DOHH2 (cell line): ENCODE measurements at regions not wholly inside any gene's neighbourhood (a gene's known extent, or its start where the extent isn't known, plus 50 kb on each side); places are given as distances from the start of the nearest gene placed in this dataset.

Experiments
- H3F3A ChIP-seq: fragments of 200-600 bp; sonication (generic), shearing (Covaris generic); 2 replicates; pipeline ENCODE4 v1.6.0; 2016; ENCODE audit warnings: antibody characterized with exemption, mild to moderate bottlenecking; ENCODE audit not compliant: control insufficient read depth, insufficient read depth
- H3K27ac ChIP-seq: fragments of 200-600 bp; sonication (generic); 2 replicates; pipeline ENCODE4 v1.5.1; 2014; ENCODE audit warnings: low read depth, mild to moderate bottlenecking, low read length, moderate library complexity
- H3K27me3 ChIP-seq: fragments of 200-600 bp; sonication (generic); 2 replicates; pipeline ENCODE4 v1.6.1; 2014; ENCODE audit warnings: mild to moderate bottlenecking, low read length, mixed read lengths; ENCODE audit not compliant: control insufficient read depth
- H3K36me3 ChIP-seq: fragments of 200-600 bp; sonication (generic); 2 replicates; pipeline ENCODE4 v1.6.1; 2014; ENCODE audit warnings: mild to moderate bottlenecking, low read length, moderate library complexity, mixed read lengths; ENCODE audit not compliant: control insufficient read depth
- H3K4me1 ChIP-seq: fragments of 200-600 bp; sonication (generic); 2 replicates; pipeline ENCODE4 v1.6.1; 2014; ENCODE audit warnings: mild to moderate bottlenecking, low read length, mixed read lengths; ENCODE audit not compliant: control insufficient read depth
- H3K4me2 ChIP-seq: fragments of 200-600 bp; sonication (generic); 2 replicates; pipeline ENCODE4 v1.6.0; 2014; ENCODE audit warnings: mild to moderate bottlenecking, low read length, moderate library complexity
- H3K4me3 ChIP-seq: fragments of 200-600 bp; sonication (generic); 2 replicates; pipeline ENCODE4 v1.5.1; 2014; ENCODE audit warnings: mild to moderate bottlenecking, low read length, mixed read lengths
- H3K79me2 ChIP-seq: fragments of 200-600 bp; sonication (generic); 2 replicates; pipeline ENCODE4 v1.6.1; 2014; ENCODE audit warnings: mild to moderate bottlenecking, low read length, mixed read lengths; ENCODE audit not compliant: control insufficient read depth
- H3K9me2 ChIP-seq: fragments of 200-600 bp; sonication (generic); replicated peaks from 2 replicates; pipeline ENCODE4 v1.6.1; 2014; ENCODE audit warnings: mild to moderate bottlenecking, low read length, mixed read lengths; ENCODE audit not compliant: control insufficient read depth
- H3K9me3 ChIP-seq: fragments of 200-600 bp; sonication (generic); 2 replicates; pipeline ENCODE4 v1.6.1; 2014; ENCODE audit warnings: antibody characterized with exemption, low read length, mixed read lengths; ENCODE audit not compliant: control insufficient read depth, insufficient read depth
- H4K20me1 ChIP-seq: fragments of 200-600 bp; sonication (generic); 2 replicates; pipeline ENCODE4 v1.6.0; 2014; ENCODE audit warnings: low read depth, mild to moderate bottlenecking, antibody characterized with exemption, low read length, moderate library complexity; ENCODE audit not compliant: control insufficient read depth, insufficient read depth
- EZH2phosphoT487 ChIP-seq: fragments of 200-600 bp; sonication (generic); IDR thresholded peaks from 2 replicates; pipeline ENCODE4 v1.6.1; 2017; ENCODE audit warnings: borderline replicate concordance, mild to moderate bottlenecking, antibody characterized with exemption, low read length, moderate library complexity, mixed read lengths
- TF ChIP-seq, protein P1 (sequence below): fragments of 200-600 bp; sonication (generic); IDR thresholded peaks from one replicate; pipeline ENCODE4 v1.5.1; 2014; ENCODE audit warnings: antibody characterized with exemption, mild to moderate bottlenecking, low read depth, low read length; ENCODE audit not compliant: poor library complexity, severe bottlenecking

DNA sequence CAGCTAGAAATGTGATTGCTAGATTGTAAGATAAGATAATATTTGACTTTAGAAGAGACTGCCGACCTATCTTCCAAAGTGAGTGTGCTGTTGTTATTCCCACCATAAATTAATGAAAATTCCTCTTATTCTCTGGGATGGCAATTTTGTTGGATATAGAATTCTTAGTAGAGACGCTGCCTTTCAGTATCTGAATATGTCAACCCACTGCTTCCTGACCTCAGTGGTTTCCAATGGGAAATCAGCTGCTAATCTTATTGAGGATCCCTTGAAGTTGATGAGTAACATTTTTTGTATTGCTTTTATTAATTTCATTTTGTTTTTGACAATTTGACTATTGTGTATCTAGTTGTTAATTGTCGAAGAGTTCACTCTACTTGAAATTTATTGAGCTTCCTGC lies 313.0 kb downstream of the BMP2 start:
- Histone ChIP-seq H3K79me2 (no peaks in the 10 kb centered on the region), H3K27me3 (no peaks in the 10 kb centered on the region), H3K36me3 (no peaks in the 10 kb centered on the region), H3K4me3 (no peak overlapping the region), H4K20me1 (no peaks in the 10 kb centered on the region), H3F3A (no peaks in the 10 kb centered on the region), H3K27ac (no peak overlapping the region), H3K9me2 (no peaks in the 10 kb centered on the region), H3K9me3 (no peaks in the 10 kb centered on the region), H3K4me1 (no peaks in the 10 kb centered on the region), H3K4me2 (no peak overlapping the region)
- TF ChIP-seq, protein P1, sequence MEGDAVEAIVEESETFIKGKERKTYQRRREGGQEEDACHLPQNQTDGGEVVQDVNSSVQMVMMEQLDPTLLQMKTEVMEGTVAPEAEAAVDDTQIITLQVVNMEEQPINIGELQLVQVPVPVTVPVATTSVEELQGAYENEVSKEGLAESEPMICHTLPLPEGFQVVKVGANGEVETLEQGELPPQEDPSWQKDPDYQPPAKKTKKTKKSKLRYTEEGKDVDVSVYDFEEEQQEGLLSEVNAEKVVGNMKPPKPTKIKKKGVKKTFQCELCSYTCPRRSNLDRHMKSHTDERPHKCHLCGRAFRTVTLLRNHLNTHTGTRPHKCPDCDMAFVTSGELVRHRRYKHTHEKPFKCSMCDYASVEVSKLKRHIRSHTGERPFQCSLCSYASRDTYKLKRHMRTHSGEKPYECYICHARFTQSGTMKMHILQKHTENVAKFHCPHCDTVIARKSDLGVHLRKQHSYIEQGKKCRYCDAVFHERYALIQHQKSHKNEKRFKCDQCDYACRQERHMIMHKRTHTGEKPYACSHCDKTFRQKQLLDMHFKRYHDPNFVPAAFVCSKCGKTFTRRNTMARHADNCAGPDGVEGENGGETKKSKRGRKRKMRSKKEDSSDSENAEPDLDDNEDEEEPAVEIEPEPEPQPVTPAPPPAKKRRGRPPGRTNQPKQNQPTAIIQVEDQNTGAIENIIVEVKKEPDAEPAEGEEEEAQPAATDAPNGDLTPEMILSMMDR: no peak

GRCh38 chr20:7085467-7085866 lies 318.0 kb downstream of the BMP2 start:
- TF ChIP-seq EZH2phosphoT487: no peak
- TF ChIP-seq, protein P1: no peak
- no peak overlapping the region for H3K4me2 ChIP-seq
- H3K4me3 ChIP-seq: no peak overlapping the region
- H3K9me2 ChIP-seq: no peaks in the 10 kb centered on the region
- no peak overlapping the region for H3K27ac ChIP-seq
- H3K27me3 ChIP-seq: no peaks in the 10 kb centered on the region
- H3F3A ChIP-seq: no peaks in the 10 kb centered on the region
- no peaks in the 10 kb centered on the region for H3K4me1 ChIP-seq
- no peaks in the 10 kb centered on the region for H3K79me2 ChIP-seq
- no peaks in the 10 kb centered on the region for H3K9me3 ChIP-seq
- no peaks in the 10 kb centered on the region for H4K20me1 ChIP-seq
- no peaks in the 10 kb centered on the region for H3K36me3 ChIP-seq

- no peaks in the 10 kb centered on the region for H4K20me1 ChIP-seq
- no peak overlapping the region for H3K4me3 ChIP-seq
- TF ChIP-seq, protein P1: no peak
- TF ChIP-seq EZH2phosphoT487: no peak
- no peaks in the 10 kb centered on the region for H3K9me2 ChIP-seq
- H3K4me2 ChIP-seq: no peak overlapping the region
- no peaks in the 10 kb centered on the region for H3K27me3 ChIP-seq
- no peaks in the 10 kb centered on the region for H3K36me3 ChIP-seq
- no peaks in the 10 kb centered on the region for H3K9me3 ChIP-seq
- H3K4me1 ChIP-seq: no peaks in the 10 kb centered on the region
- H3F3A ChIP-seq: no peaks in the 10 kb centered on the region
- no peaks in the 10 kb centered on the region for H3K79me2 ChIP-seq
- H3K27ac ChIP-seq: no peak overlapping the region
Measured at GRCh38 chr20:7087803-7088202, 320.3 kb downstream of the BMP2 start.

DNA sequence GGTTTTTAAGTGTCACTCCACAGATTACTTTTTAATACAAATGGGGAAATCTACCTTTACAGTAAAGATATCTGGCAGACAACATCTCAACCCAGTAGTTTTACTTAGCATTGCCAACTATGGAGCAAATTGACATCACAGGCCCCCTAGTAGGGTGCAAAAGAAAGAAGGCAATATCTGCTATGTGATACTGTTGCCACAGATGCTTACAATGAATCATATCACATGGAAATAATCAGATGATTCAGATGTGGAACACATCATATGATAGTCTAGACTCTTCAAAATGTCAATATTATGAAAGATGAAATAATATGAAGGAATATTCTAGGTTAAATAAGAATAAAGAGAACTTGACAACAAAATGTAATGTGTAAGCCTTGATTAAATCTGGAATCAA lies 322.5 kb downstream of the BMP2 start:
- Histone ChIP-seq H3K9me2 (no peaks in the 10 kb centered on the region), H3K9me3 (no peaks in the 10 kb centered on the region), H3K4me2 (no peak overlapping the region), H3F3A (no peaks in the 10 kb centered on the region), H3K79me2 (no peaks in the 10 kb centered on the region), H4K20me1 (no peaks in the 10 kb centered on the region), H3K27ac (no peak overlapping the region), H3K36me3 (no peaks in the 10 kb centered on the region), H3K4me1 (no peaks in the 10 kb centered on the region), H3K4me3 (no peak overlapping the region), H3K27me3 (no peaks in the 10 kb centered on the region)
- TF ChIP-seq EZH2phosphoT487: no peak
- TF ChIP-seq, protein P1: no peak
